Esophagus muscularis mucosa (tissue), 4 donors: ENCODE measurements at regions not wholly inside any gene's neighbourhood (a gene's known extent, or its start where the extent isn't known, plus 50 kb on each side); places are given as distances from the start of the nearest gene placed in this dataset.

Experiments used
- DNase-seq: peaks from one replicate; pipeline ENCODE4 v3.0.0-alpha.2; 2017; ENCODE audit errors: extremely low spot score
- H3K27ac ChIP-seq, 4 donors: fragments of 200-600 bp; sonication (generic); replicated peaks in 1 of 4; 1 replicate in 3 of 4; 2 replicates in 1 of 4; pipeline ENCODE4 v1.5.1; 2016 to 2019; ENCODE audit warnings: mild to moderate bottlenecking in 1 of 4
- H3K27me3 ChIP-seq, 4 donors: fragments of 200-600 bp; sonication (generic); one replicate each; pipeline versions ENCODE4 v1.5.1 to v1.6.0; 2016 to 2019
- H3K36me3 ChIP-seq, 4 donors: fragments of 200-600 bp; sonication (generic); one replicate each; pipeline ENCODE4 v1.5.1; 2016 to 2019
- H3K4me1 ChIP-seq, 4 donors: fragments of 200-600 bp; sonication (generic); one replicate each; pipeline ENCODE4 v1.5.1; 2016 to 2019
- H3K4me3 ChIP-seq, 4 donors: fragments of 200-600 bp; sonication (generic); 1 replicate in 2 of 4; 2 replicates in 2 of 4; pipeline ENCODE4 v1.5.1; 2016 to 2019; ENCODE audit warnings: mild to moderate bottlenecking in 4 of 4, moderate library complexity in 1 of 4
- H3K9me3 ChIP-seq, 4 donors: fragments of 200-600 bp; sonication (generic); 1 replicate in 3 of 4; 2 replicates in 1 of 4; pipeline ENCODE4 v1.5.1; 2016 to 2019
- EP300 ChIP-seq: sonication (generic); formaldehyde crosslinking; IDR thresholded peaks from one replicate; pipeline ENCODE4 v1.6.1; 2017; ENCODE audit warnings: antibody characterized with exemption
- POLR2A ChIP-seq: fragments of 450-650 bp; IDR thresholded peaks from one replicate; pipeline ENCODE4 v1.6.1; 2017; ENCODE audit warnings: antibody characterized with exemption, moderate library complexity, mild to moderate bottlenecking, low read depth
- POLR2AphosphoS5 ChIP-seq, 2 donors: sonication (generic); formaldehyde crosslinking; IDR thresholded peaks; one replicate each; pipeline ENCODE4 v1.6.1; 2017; ENCODE audit warnings: antibody characterized with exemption in 2 of 2
- WGBS: methylation state at CpG from one replicate; pipeline ENCODE4 v1.1.5; 2018; 5-methylcytosine and 5-hydroxymethylcytosine counted together
- intact Hi-C: fragments of 100-400 bp; cut with DNase I; formaldehyde crosslinking; loops from one replicate; pipeline ENCODE4 v1.15.1; 2023
- TF ChIP-seq, protein P1 (sequence below), 3 experiments: fragments of 200-600 bp in 2 of 3; fragments of 450-650 bp in 1 of 3; sonication (generic) in 2 of 3; IDR thresholded peaks; one replicate each; pipeline ENCODE4 v1.5.1; 2017 to 2019; ENCODE audit warnings: antibody characterized with exemption in 3 of 3, mild to moderate bottlenecking in 2 of 3, moderate library complexity in 1 of 3

DNA sequence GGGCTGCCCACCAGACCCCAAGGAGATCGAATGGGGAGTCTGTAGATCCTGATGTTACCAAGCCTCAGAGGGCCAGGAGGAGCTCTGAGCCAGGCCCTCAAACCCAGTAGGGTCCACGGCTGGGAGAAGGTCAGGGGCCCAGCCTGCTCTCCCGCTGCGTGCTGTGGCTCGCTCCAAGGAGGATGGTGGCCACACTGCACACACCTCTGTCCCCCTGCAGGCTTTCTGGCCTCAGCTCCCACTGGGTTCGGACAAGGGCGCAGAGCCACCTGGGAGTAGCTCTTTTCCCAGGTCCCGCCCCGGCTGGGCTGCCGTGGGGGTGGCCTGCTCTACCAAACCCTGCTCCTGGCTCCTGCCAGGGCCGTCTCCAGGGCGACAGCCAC is 175.8 kb downstream of the ZNF248 start:
- 95% methylated on average over 10 of the region's 12 CpGs for WGBS
- no peaks in the 10 kb centered on the region for H3K27me3 ChIP-seq
- no peaks in the 10 kb centered on the region for H3K36me3 ChIP-seq
- H3K4me1 ChIP-seq: no peaks in the 10 kb centered on the region
- intact Hi-C loops: no loop called here
- no peak overlapping the region for H3K27ac ChIP-seq
- TF ChIP-seq POLR2A (no peak), POLR2AphosphoS5 (IDR thresholded peaks at IDR 0.05) (no peak), EP300 (no peak)
- TF ChIP-seq, protein P1, sequence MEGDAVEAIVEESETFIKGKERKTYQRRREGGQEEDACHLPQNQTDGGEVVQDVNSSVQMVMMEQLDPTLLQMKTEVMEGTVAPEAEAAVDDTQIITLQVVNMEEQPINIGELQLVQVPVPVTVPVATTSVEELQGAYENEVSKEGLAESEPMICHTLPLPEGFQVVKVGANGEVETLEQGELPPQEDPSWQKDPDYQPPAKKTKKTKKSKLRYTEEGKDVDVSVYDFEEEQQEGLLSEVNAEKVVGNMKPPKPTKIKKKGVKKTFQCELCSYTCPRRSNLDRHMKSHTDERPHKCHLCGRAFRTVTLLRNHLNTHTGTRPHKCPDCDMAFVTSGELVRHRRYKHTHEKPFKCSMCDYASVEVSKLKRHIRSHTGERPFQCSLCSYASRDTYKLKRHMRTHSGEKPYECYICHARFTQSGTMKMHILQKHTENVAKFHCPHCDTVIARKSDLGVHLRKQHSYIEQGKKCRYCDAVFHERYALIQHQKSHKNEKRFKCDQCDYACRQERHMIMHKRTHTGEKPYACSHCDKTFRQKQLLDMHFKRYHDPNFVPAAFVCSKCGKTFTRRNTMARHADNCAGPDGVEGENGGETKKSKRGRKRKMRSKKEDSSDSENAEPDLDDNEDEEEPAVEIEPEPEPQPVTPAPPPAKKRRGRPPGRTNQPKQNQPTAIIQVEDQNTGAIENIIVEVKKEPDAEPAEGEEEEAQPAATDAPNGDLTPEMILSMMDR (IDR thresholded peaks at IDR 0.05): no peak
- H3K4me3 ChIP-seq: no peak overlapping the region
- peak; percentile 74 for DNase-seq
- no peaks in the 10 kb centered on the region for H3K9me3 ChIP-seq

- H3K27ac ChIP-seq: no peak overlapping the region
- no peaks in the 10 kb centered on the region for H3K27me3 ChIP-seq
- no peak for DNase-seq
- no peaks in the 10 kb centered on the region for H3K4me1 ChIP-seq
- no peaks in the 10 kb centered on the region for H3K9me3 ChIP-seq
- intact Hi-C loops: no loop called here
- WGBS: 82% methylated on average over 51 of the region's 52 CpGs
- H3K4me3 ChIP-seq: no peak overlapping the region
- H3K36me3 ChIP-seq: no peaks in the 10 kb centered on the region
- TF ChIP-seq, protein P1 (IDR thresholded peaks at IDR 0.05): no peak
- no peak for TF ChIP-seq EP300
- no peak for TF ChIP-seq POLR2AphosphoS5 (IDR thresholded peaks at IDR 0.05)
- no peak for TF ChIP-seq POLR2A
Measured at GRCh38 chr10:37680716-37681616, 176.4 kb downstream of the ZNF248 start.

- intact Hi-C loops: no loop called here
Measured at GRCh38 chr10:37680243-37680683, 177.1 kb downstream of the ZNF248 start.

DNA sequence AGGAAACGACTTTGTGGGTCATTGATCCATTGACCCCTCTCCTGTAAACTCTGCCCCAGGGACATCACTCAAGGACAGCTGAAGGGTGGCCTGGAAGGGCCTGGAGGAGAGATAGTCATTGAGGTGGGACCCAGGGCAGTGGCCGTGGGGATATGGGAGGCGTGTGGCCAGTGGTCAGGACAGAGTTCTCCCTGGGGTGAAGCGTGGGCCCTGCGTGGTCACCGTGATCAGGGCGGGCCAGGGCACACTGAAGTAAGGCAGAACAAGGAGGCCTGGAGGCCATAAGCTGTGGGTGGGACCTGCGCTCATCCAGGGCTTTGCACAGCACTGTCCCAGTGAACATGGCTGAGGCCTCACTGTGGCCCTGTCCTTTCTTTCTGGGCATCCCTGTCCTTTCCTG is 177.9 kb downstream of the ZNF248 start:
- Histone ChIP-seq H3K27ac (no peak overlapping the region), H3K27me3 (no peaks in the 10 kb centered on the region), H3K4me1 (no peaks in the 10 kb centered on the region), H3K36me3 (no peaks in the 10 kb centered on the region), H3K9me3 (peaks cover 0 to 5% (median 0%) of the 10 kb centered on the region in 4 donors), H3K4me3 (no peak overlapping the region)
- no peak for DNase-seq
- TF ChIP-seq EP300 (no peak), POLR2AphosphoS5 (IDR thresholded peaks at IDR 0.05) (no peak), POLR2A (no peak)
- TF ChIP-seq, protein P1 (IDR thresholded peaks at IDR 0.05): no peak
- WGBS: 95% methylated on average over 8 of the region's 8 CpGs
- intact Hi-C loops: no loop called here

More at GRCh38 chr10:37680243-37680683, 177.1 kb downstream of the ZNF248 start:
- DNase-seq: no peak
- Histone ChIP-seq H3K9me3 (no peaks in the 10 kb centered on the region), H3K4me1 (no peaks in the 10 kb centered on the region), H3K36me3 (no peaks in the 10 kb centered on the region), H3K27me3 (no peaks in the 10 kb centered on the region), H3K27ac (no peak overlapping the region), H3K4me3 (no peak overlapping the region)
- 87% methylated on average over 18 of the region's 30 CpGs for WGBS
- TF ChIP-seq EP300: no peak
- TF ChIP-seq, protein P1 (IDR thresholded peaks at IDR 0.05): no peak
- no peak for TF ChIP-seq POLR2AphosphoS5 (IDR thresholded peaks at IDR 0.05)
- TF ChIP-seq POLR2A: no peak
